ENCODE measurements at regions not wholly inside any gene's neighbourhood (a gene's known extent, or its start where the extent isn't known, plus 50 kb on each side); places are given as distances from the start of the nearest gene placed in this dataset.

DNA sequence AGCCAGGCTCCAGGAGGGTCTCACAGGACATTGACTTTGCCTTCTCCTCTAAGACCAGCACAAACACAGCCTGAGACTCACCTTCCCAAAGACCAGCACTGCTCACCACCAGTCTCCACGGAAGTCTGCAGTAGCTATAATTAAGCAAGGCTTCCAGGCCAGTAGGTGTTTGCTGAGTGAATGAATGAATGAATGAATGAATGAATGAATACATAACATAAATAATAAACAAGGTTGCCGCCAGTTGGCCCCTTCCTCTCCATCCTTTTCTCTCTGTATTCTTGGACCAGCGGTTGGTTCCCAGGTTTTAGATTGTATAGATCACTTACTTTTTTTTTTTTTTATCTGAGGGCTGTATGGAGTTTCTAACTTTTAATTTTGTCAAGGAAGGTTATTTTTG lies 222.4 kb upstream of the ID2 start:
- H3K36me3 Mint-ChIP-seq, result peaks cover 0 to 4% of the 10 kb centered on the region in 2 donors
- H3K27me3 Mint-ChIP-seq (ENCODE audit: low read depth in 3 of 3), result peaks cover 29 to 47% (median 44%) of the 10 kb centered on the region in 3 donors
- H3K4me2 ChIP-seq (replicated peaks; ENCODE audit: extremely low read depth, low read length, poor library complexity, severe bottlenecking), result no peak overlapping the region
- H3K4me3 ChIP-seq (replicated peaks in 1 of 3; ENCODE audit: low read depth in 2 of 3, low read length in 3 of 3), result no peak overlapping the region
- no peaks in the 10 kb centered on the region for H3K9me3 ChIP-seq (replicated peaks in 1 of 2; ENCODE audit: control insufficient read depth in 1 of 2, insufficient read depth in 1 of 2, low read length in 2 of 2)
- H3K4me1 ChIP-seq (ENCODE audit: control insufficient read depth in 1 of 2, insufficient read depth in 2 of 2, low read length in 2 of 2), result peaks cover 13 to 25% of the 10 kb centered on the region in 2 donors
- H3K4me3 Mint-ChIP-seq, result no peak overlapping the region
- TF ChIP-seq, protein P1, sequence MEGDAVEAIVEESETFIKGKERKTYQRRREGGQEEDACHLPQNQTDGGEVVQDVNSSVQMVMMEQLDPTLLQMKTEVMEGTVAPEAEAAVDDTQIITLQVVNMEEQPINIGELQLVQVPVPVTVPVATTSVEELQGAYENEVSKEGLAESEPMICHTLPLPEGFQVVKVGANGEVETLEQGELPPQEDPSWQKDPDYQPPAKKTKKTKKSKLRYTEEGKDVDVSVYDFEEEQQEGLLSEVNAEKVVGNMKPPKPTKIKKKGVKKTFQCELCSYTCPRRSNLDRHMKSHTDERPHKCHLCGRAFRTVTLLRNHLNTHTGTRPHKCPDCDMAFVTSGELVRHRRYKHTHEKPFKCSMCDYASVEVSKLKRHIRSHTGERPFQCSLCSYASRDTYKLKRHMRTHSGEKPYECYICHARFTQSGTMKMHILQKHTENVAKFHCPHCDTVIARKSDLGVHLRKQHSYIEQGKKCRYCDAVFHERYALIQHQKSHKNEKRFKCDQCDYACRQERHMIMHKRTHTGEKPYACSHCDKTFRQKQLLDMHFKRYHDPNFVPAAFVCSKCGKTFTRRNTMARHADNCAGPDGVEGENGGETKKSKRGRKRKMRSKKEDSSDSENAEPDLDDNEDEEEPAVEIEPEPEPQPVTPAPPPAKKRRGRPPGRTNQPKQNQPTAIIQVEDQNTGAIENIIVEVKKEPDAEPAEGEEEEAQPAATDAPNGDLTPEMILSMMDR (IDR thresholded peaks at IDR 0.05), result no peak
- H3K9me3 Mint-ChIP-seq, result peaks cover 0 to 4% (median 2%) of the 10 kb centered on the region in 7 donors
- peaks cover 7 to 18% of the 10 kb centered on the region in 2 donors for H3K27me3 ChIP-seq (ENCODE audit: control insufficient read depth in 2 of 2, insufficient read depth in 2 of 2, low read length in 2 of 2)
- H3K9ac ChIP-seq (ENCODE audit: insufficient read depth, low read length, poor library complexity, severe bottlenecking), result no peak overlapping the region
- H3K79me2 ChIP-seq (ENCODE audit: insufficient read depth, low read length), result no peaks in the 10 kb centered on the region
- H3K27ac ChIP-seq (ENCODE audit: low read depth in 1 of 2, low read length in 2 of 2), result no peak overlapping the region
- H3K4me1 Mint-ChIP-seq, result peaks cover 29% of the 10 kb centered on the region
- WGBS (ENCODE audit: insufficient coverage), result no CpG with 5 or more reads among the region's 3 CpGs
- no peaks in the 10 kb centered on the region for H3K36me3 ChIP-seq (replicated peaks in 1 of 2; ENCODE audit: control insufficient read depth in 1 of 2, insufficient read depth in 2 of 2, low read length in 2 of 2)
- no peaks in the 10 kb centered on the region for H4K20me1 ChIP-seq (ENCODE audit: insufficient read depth, low read length)
- no peak overlapping the region for H2AFZ ChIP-seq (ENCODE audit: insufficient read depth, low read depth, low read length, poor library complexity, severe bottlenecking)
- intact Hi-C loops (cut with micrococcal nuclease), result no loop called here
- no peak overlapping the region for H3K27ac Mint-ChIP-seq
- DNase-seq, result no peak

DNA sequence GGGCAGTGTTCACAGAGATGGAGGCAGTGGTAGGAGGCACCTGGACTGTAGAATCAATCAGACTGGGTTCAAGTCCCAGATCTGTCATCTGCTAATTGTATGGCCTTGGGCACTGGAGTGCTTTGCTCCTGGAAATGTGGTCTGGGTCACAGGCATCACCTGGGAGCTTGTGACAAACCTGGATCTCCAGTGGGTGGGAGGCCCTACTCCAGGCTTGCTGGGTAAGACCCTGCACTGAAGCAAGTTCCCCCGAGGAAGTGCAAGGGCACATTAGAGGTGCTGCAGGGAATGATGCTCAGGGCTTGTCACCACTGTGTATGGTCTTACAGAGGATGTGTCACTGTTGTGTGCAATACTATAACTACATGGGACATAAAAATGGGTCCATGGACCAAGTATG lies 220.5 kb upstream of the ID2 start:
- Histone ChIP-seq H3K27ac (ENCODE audit: low read depth in 1 of 2, low read length in 2 of 2) (no peak overlapping the region), H3K4me1 (ENCODE audit: control insufficient read depth in 1 of 2, insufficient read depth in 2 of 2, low read length in 2 of 2) (peaks cover 11 to 17% of the 10 kb centered on the region in 2 donors), H3K4me2 (replicated peaks; ENCODE audit: extremely low read depth, low read length, poor library complexity, severe bottlenecking) (no peak overlapping the region), H3K9ac (ENCODE audit: insufficient read depth, low read length, poor library complexity, severe bottlenecking) (no peak overlapping the region), H3K27me3 (ENCODE audit: control insufficient read depth in 2 of 2, insufficient read depth in 2 of 2, low read length in 2 of 2) (peaks cover 7 to 16% of the 10 kb centered on the region in 2 donors), H3K36me3 (replicated peaks in 1 of 2; ENCODE audit: control insufficient read depth in 1 of 2, insufficient read depth in 2 of 2, low read length in 2 of 2) (no peaks in the 10 kb centered on the region), H3K4me3 (replicated peaks in 1 of 3; ENCODE audit: low read depth in 2 of 3, low read length in 3 of 3) (no peak overlapping the region), H3K79me2 (ENCODE audit: insufficient read depth, low read length) (no peaks in the 10 kb centered on the region), H2AFZ (ENCODE audit: insufficient read depth, low read depth, low read length, poor library complexity, severe bottlenecking) (no peak overlapping the region), H3K9me3 (replicated peaks in 1 of 2; ENCODE audit: control insufficient read depth in 1 of 2, insufficient read depth in 1 of 2, low read length in 2 of 2) (no peaks in the 10 kb centered on the region), H4K20me1 (ENCODE audit: insufficient read depth, low read length) (no peaks in the 10 kb centered on the region)
- intact Hi-C loops (cut with micrococcal nuclease), result no loop called here
- Mint-ChIP-seq H3K27me3 (ENCODE audit: low read depth in 3 of 3) (peaks cover 17 to 31% (median 28%) of the 10 kb centered on the region in 3 donors), H3K9me3 (peaks cover 0 to 4% (median 2%) of the 10 kb centered on the region in 7 donors), H3K27ac (no peak overlapping the region), H3K36me3 (peaks cover 0 to 4% of the 10 kb centered on the region in 2 donors), H3K4me1 (peaks cover 18% of the 10 kb centered on the region), H3K4me3 (no peak overlapping the region)
- DNase-seq, result no peak
- TF ChIP-seq, protein P1 (IDR thresholded peaks at IDR 0.05), result no peak
- WGBS (ENCODE audit: insufficient coverage), result no CpG with 5 or more reads among the region's 1 CpG

Data from CD14-positive monocyte (primary cell).